Smooth muscle cell (in vitro differentiated cells): ENCODE measurements at regions not wholly inside any gene's neighbourhood (a gene's known extent, or its start where the extent isn't known, plus 50 kb on each side); places are given as distances from the start of the nearest gene placed in this dataset.
"Not testable (repeated sequence)": the region's sequence is repeated elsewhere in the genome, so short reads cannot be mapped to it uniquely, and the experiment has no call there.

Experiments
- DNase-seq: peaks from one replicate; lab custom pipeline; 2025; ENCODE audit not compliant: unreplicated experiment; lab: John Stamatoyannopoulos, UW
- H2AFZ ChIP-seq: fragments of 200-600 bp; sonication (generic); 2 replicates; pipeline ENCODE4 v1.6.0; 2016; ENCODE audit warnings: antibody characterized with exemption, low read depth, mild to moderate bottlenecking
- H3F3A ChIP-seq: fragments of 200-600 bp; sonication (generic); 2 replicates; pipeline ENCODE4 v1.6.0; 2017; ENCODE audit warnings: antibody characterized with exemption, low read depth
- H3K27ac ChIP-seq: fragments of 200-600 bp; sonication (generic); 2 replicates; pipeline ENCODE4 v1.5.1; 2016; ENCODE audit warnings: low read depth, mild to moderate bottlenecking
- H3K27me3 ChIP-seq: fragments of 200-600 bp; sonication (generic); 2 replicates; pipeline ENCODE4 v1.6.1; 2016; ENCODE audit warnings: low read depth, mild to moderate bottlenecking
- H3K36me3 ChIP-seq: fragments of 200-600 bp; sonication (generic); 2 replicates; pipeline ENCODE4 v1.5.1; 2016; ENCODE audit warnings: low read depth
- H3K4me1 ChIP-seq: fragments of 200-600 bp; sonication (generic); 2 replicates; pipeline ENCODE4 v1.5.1; 2016; ENCODE audit warnings: low read depth
- H3K4me2 ChIP-seq: fragments of 200-600 bp; sonication (generic); 2 replicates; pipeline ENCODE4 v1.6.0; 2016; ENCODE audit warnings: mild to moderate bottlenecking
- H3K4me3 ChIP-seq: fragments of 200-600 bp; sonication (generic); 2 replicates; pipeline ENCODE4 v1.5.1; 2016; ENCODE audit warnings: mild to moderate bottlenecking
- H3K79me2 ChIP-seq: fragments of 200-600 bp; sonication (generic); 2 replicates; pipeline ENCODE4 v1.6.0; 2016; ENCODE audit warnings: low read depth, mild to moderate bottlenecking
- H3K9ac ChIP-seq: fragments of 200-600 bp; sonication (generic); 2 replicates; pipeline ENCODE4 v1.6.0; 2016; ENCODE audit warnings: low read depth
- H3K9me3 ChIP-seq: fragments of 200-600 bp; sonication (generic); replicated peaks from 2 replicates; pipeline ENCODE4 v1.5.1; 2016; ENCODE audit warnings: low read depth
- H4K20me1 ChIP-seq: fragments of 200-600 bp; sonication (generic); 2 replicates; pipeline ENCODE4 v1.6.0; 2016; ENCODE audit warnings: low read depth
- WGBS: methylation state at CpG from one replicate; pipeline ENCODE4 v1.1.7; 2016; ENCODE audit warnings: low lambda C conversion rate; 5-methylcytosine and 5-hydroxymethylcytosine counted together
- TF ChIP-seq, protein P1 (sequence below): fragments of 200-600 bp; sonication (generic); IDR thresholded peaks from 2 replicates; pipeline ENCODE4 v1.5.1; 2017; ENCODE audit warnings: borderline replicate concordance, mild to moderate bottlenecking, antibody characterized with exemption; ENCODE audit not compliant: insufficient read depth, poor library complexity, severe bottlenecking

DNA sequence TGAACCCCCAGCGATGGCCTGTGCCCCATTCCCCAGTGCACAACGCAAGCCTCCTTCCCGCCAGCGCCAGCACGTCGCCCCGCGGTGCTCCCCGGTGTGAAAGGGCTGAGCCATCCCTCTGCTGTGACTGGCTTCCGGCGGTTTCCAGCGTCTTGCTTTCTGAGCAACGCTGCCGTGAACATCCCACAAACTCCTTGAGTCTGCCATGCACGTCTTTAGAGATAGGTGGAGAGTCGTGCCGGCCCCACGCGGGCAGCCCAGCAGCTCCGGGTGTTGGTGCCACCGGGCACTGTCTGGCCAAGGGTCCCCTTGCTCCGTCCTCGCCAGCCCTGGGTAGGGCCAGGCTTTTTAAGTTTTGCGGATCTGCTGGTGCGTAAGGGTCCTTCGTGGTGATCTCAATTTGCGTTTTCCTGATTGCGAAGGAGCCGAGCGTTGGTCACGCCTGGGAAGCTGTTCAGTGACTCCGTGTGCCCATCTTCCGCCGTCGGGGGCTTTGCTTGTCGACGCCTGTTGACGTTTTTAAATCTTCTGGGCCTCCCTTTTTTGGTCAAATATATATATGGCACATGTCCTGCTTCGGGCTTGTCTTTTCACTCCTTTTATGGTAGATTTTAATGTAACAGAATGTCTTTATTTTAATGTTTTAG lies 70.6 kb downstream of the FOXL3 start:
- Histone ChIP-seq H3K27me3 (no peaks in the 10 kb centered on the region), H3K9me3 (no peaks in the 10 kb centered on the region), H3K36me3 (no peaks in the 10 kb centered on the region), H3K4me3 (no peak overlapping the region), H3K9ac (no peak overlapping the region), H3K27ac (no peak overlapping the region), H2AFZ (no peak overlapping the region), H3K79me2 (no peaks in the 10 kb centered on the region), H3K4me1 (no peaks in the 10 kb centered on the region), H3K4me2 (no peak overlapping the region), H3F3A (no peaks in the 10 kb centered on the region), H4K20me1 (no peaks in the 10 kb centered on the region)
- TF ChIP-seq, protein P1, sequence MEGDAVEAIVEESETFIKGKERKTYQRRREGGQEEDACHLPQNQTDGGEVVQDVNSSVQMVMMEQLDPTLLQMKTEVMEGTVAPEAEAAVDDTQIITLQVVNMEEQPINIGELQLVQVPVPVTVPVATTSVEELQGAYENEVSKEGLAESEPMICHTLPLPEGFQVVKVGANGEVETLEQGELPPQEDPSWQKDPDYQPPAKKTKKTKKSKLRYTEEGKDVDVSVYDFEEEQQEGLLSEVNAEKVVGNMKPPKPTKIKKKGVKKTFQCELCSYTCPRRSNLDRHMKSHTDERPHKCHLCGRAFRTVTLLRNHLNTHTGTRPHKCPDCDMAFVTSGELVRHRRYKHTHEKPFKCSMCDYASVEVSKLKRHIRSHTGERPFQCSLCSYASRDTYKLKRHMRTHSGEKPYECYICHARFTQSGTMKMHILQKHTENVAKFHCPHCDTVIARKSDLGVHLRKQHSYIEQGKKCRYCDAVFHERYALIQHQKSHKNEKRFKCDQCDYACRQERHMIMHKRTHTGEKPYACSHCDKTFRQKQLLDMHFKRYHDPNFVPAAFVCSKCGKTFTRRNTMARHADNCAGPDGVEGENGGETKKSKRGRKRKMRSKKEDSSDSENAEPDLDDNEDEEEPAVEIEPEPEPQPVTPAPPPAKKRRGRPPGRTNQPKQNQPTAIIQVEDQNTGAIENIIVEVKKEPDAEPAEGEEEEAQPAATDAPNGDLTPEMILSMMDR: no peak
- 75% methylated on average over 39 of the region's 39 CpGs for WGBS
- DNase-seq: no peak

DNA sequence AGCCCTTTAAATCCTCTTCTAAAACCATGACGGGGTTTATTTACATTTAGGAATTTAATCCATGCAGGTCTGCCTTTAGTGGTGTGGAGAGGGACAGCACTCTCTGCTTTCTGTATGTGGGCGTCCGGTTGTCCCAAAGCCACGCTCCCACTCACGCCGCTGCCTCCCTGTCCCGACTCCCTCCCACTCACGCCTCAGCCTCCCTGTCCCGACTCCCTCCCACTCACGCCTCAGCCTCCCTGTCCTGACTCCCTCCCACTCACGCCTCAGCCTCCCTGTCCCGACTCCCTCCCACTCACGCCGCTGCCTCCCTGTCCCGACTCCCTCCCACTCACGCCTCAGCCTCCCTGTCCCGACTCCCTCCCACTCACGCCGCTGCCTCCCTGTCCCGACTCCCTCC lies 71.2 kb downstream of the FOXL3 start:
- not testable (repeated sequence) for H3K27ac ChIP-seq, H3K79me2 ChIP-seq, H3K36me3 ChIP-seq, H3K4me3 ChIP-seq, DNase-seq, H3K9ac ChIP-seq, H2AFZ ChIP-seq, H3K9me3 ChIP-seq, H3K27me3 ChIP-seq, H4K20me1 ChIP-seq, H3K4me1 ChIP-seq, H3F3A ChIP-seq, H3K4me2 ChIP-seq
- 84% methylated on average over 8 of the region's 20 CpGs for WGBS

DNA sequence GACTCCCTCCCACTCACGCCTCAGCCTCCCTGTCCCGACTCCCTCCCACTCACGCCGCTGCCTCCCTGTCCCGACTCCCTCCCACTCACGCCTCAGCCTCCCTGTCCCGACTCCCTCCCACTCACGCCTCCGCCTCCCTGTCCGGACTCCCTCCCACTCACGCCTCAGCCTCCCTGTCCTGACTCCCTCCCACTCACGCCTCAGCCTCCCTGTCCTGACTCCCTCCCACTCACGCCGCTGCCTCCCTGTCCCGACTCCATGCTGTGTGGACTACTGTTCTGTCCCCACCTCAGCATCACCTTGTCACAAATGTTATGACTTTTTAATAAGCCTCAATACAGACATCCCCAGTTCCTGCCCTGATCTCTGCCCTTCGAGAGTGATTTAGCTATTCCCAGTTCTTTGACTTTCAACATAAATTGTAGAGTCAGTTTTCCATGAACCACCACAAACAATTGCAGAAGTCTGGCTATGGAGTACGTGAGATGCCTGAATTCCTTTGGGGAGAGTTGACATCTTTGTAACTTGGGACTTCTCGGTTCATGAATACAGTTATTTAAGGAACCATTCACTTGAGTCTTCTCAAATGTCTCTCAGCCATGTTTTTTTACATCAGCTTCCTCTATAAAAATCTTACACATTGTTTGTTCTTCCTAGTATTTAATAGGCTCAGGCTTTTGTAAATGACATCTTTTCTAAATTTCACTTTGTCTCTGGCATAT lies 71.9 kb downstream of the FOXL3 start:
- Histone ChIP-seq H4K20me1 (no peaks in the 10 kb centered on the region), H3K4me1 (no peaks in the 10 kb centered on the region), H3K4me2 (no peak overlapping the region), H3K4me3 (no peak overlapping the region), H3K9ac (no peak overlapping the region), H3K79me2 (no peaks in the 10 kb centered on the region), H3K27me3 (no peaks in the 10 kb centered on the region), H3K9me3 (no peaks in the 10 kb centered on the region), H3F3A (peaks cover 2% of the 10 kb centered on the region), H2AFZ (no peak overlapping the region), H3K27ac (no peak overlapping the region), H3K36me3 (no peaks in the 10 kb centered on the region)
- TF ChIP-seq, protein P1: no peak
- WGBS: 77% methylated on average over 9 of the region's 18 CpGs
- DNase-seq: no peak

DNA sequence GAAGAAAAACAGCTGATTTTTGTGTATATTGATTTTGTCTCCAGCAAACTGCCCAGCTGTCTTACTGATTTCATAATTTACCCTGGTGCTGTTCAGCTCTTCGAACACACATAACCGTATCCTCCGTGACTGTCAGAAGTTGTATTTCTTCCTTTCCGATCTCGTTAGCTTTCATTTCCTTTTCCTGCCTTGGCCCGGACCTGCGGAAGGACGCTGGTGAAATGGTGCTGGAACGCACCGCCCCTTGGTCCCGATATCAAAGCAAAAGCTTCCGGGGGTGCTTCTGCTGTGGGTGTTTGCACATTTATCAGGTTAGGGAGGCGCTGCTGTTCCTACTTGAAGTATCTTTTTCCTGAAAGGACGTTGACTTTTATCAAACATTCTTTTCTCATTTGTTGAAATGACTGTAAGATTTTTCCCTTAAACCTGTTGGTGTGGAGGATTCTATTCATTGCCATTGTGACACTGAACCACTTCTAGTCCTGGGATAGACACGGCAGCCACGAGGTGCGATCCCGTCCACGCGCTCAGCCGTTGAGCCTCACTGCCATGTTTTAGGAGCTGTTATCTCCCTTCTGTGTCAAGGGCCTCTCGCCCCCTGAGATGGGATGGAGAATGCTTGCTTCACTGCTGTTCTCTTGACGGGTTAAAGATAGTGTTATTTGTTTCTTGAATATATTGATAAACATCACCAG lies 72.6 kb downstream of the FOXL3 start:
- Histone ChIP-seq H3K9ac (no peak overlapping the region), H3K27ac (no peak overlapping the region), H3K4me3 (no peak overlapping the region), H3K79me2 (no peaks in the 10 kb centered on the region), H3K4me1 (no peaks in the 10 kb centered on the region), H3F3A (peaks cover 2% of the 10 kb centered on the region), H3K27me3 (no peaks in the 10 kb centered on the region), H3K36me3 (no peaks in the 10 kb centered on the region), H4K20me1 (no peaks in the 10 kb centered on the region), H3K4me2 (no peak overlapping the region), H3K9me3 (no peaks in the 10 kb centered on the region), H2AFZ (no peak overlapping the region)
- 77% methylated on average over 23 of the region's 23 CpGs for WGBS
- TF ChIP-seq, protein P1: no peak
- DNase-seq: no peak
